RWPE2 (cell line): ENCODE measurements at regions not wholly inside any gene's neighbourhood (a gene's known extent, or its start where the extent isn't known, plus 50 kb on each side); places are given as distances from the start of the nearest gene placed in this dataset.

Source experiments
- ATAC-seq: fragments of 200-7000 bp; cut with Tn5 transposase; 3 replicates; pipeline ENCODE4 v1.9.1; 2021; ENCODE audit warnings: low read depth
- DNase-seq: peaks from one replicate; pipeline ENCODE4 v3.0.0-alpha.2; 2020; ENCODE audit warnings: low spot score
- H3K27ac ChIP-seq: fragments of 450-650 bp; 2 replicates; pipeline ENCODE4 v1.5.1; 2017; ENCODE audit warnings: mild to moderate bottlenecking; ENCODE audit not compliant: poor library complexity, severe bottlenecking
- H3K27me3 ChIP-seq: fragments of 250-450 bp; sonication (Bioruptor Pico); 2 replicates; pipeline ENCODE4 v1.5.1; 2021; ENCODE audit warnings: mild to moderate bottlenecking, moderate library complexity; ENCODE audit not compliant: insufficient read depth, poor library complexity, severe bottlenecking
- H3K36me3 ChIP-seq: fragments of 250-450 bp; sonication (Bioruptor Pico); 2 replicates; pipeline ENCODE4 v1.5.1; 2020; ENCODE audit warnings: low read depth, mild to moderate bottlenecking, moderate library complexity
- H3K4me1 ChIP-seq: fragments of 250-450 bp; sonication (Bioruptor Pico); 2 replicates; pipeline ENCODE4 v1.5.1; 2021; ENCODE audit warnings: mild to moderate bottlenecking, moderate library complexity; ENCODE audit not compliant: insufficient read depth, poor library complexity, severe bottlenecking
- H3K4me3 ChIP-seq: fragments of 250-450 bp; sonication (Bioruptor Pico); 2 replicates; pipeline ENCODE4 v1.5.1; 2021; ENCODE audit warnings: mild to moderate bottlenecking, moderate library complexity; ENCODE audit not compliant: severe bottlenecking
- H3K9me3 ChIP-seq: fragments of 250-450 bp; sonication (Bioruptor Pico); 2 replicates; pipeline ENCODE4 v1.5.1; 2021; ENCODE audit warnings: mild to moderate bottlenecking, moderate library complexity; ENCODE audit not compliant: severe bottlenecking
- CTCF ChIP-seq: fragments of 450-650 bp; IDR thresholded peaks from one replicate; pipeline ENCODE4 v1.5.1; 2017; ENCODE audit warnings: mild to moderate bottlenecking, moderate library complexity; ENCODE audit not compliant: poor library complexity, severe bottlenecking

GRCh38 chr13:90806892-90807291 lies 540.6 kb upstream of the MIR17HG start:
- ATAC-seq (no peak), DNase-seq (no peak)
- Histone ChIP-seq H3K27ac (no peak overlapping the region), H3K4me3 (no peak overlapping the region), H3K27me3 (no peaks in the 10 kb centered on the region), H3K9me3 (no peaks in the 10 kb centered on the region), H3K36me3 (no peaks in the 10 kb centered on the region), H3K4me1 (no peaks in the 10 kb centered on the region)
- TF ChIP-seq CTCF: no peak

- no peak for TF ChIP-seq CTCF
- Histone ChIP-seq H3K4me1 (no peaks in the 10 kb centered on the region), H3K4me3 (no peak overlapping the region), H3K36me3 (no peaks in the 10 kb centered on the region), H3K27ac (no peak overlapping the region), H3K27me3 (no peaks in the 10 kb centered on the region), H3K9me3 (no peaks in the 10 kb centered on the region)
- no peak for DNase-seq
- ATAC-seq: no peak
Observed at GRCh38 chr13:90808838-90809237, 538.6 kb upstream of the MIR17HG start.

- H3K9me3 ChIP-seq: peaks cover 5% of the 10 kb centered on the region
- no peak for DNase-seq
- H3K4me1 ChIP-seq: no peaks in the 10 kb centered on the region
- TF ChIP-seq CTCF: no peak
- no peak for ATAC-seq
- no peaks in the 10 kb centered on the region for H3K27me3 ChIP-seq
- H3K27ac ChIP-seq: no peak overlapping the region
- H3K36me3 ChIP-seq: no peaks in the 10 kb centered on the region
- no peak overlapping the region for H3K4me3 ChIP-seq
Observed at GRCh38 chr13:90824032-90824431, 523.5 kb upstream of the MIR17HG start.

GRCh38 chr13:90826688-90827087 lies 520.8 kb upstream of the MIR17HG start:
- no peak for TF ChIP-seq CTCF
- no peaks in the 10 kb centered on the region for H3K27me3 ChIP-seq

GRCh38 chr13:90830782-90831181 lies 516.7 kb upstream of the MIR17HG start:
- no peaks in the 10 kb centered on the region for H3K36me3 ChIP-seq
- H3K27me3 ChIP-seq: no peaks in the 10 kb centered on the region
- peaks cover 2% of the 10 kb centered on the region for H3K9me3 ChIP-seq
- H3K27ac ChIP-seq: no peak overlapping the region
- no peak for DNase-seq
- no peak for ATAC-seq
- H3K4me3 ChIP-seq: no peak overlapping the region
- no peak for TF ChIP-seq CTCF
- no peaks in the 10 kb centered on the region for H3K4me1 ChIP-seq

More at GRCh38 chr13:90826688-90827087, 520.8 kb upstream of the MIR17HG start:
- Histone ChIP-seq H3K36me3 (no peaks in the 10 kb centered on the region), H3K27ac (no peak overlapping the region), H3K4me1 (no peaks in the 10 kb centered on the region), H3K4me3 (no peak overlapping the region), H3K9me3 (peaks cover 5% of the 10 kb centered on the region)
- no peak for ATAC-seq
- no peak for DNase-seq
